ENCODE measurements at regions not wholly inside any gene's neighbourhood (a gene's known extent, or its start where the extent isn't known, plus 50 kb on each side); places are given as distances from the start of the nearest gene placed in this dataset.
"Not testable (repeated sequence)": the region's sequence is repeated elsewhere in the genome, so short reads cannot be mapped to it uniquely, and the experiment has no call there.

- Mint-ChIP-seq H3K36me3 (ENCODE audit: low read depth) (no peaks in the 10 kb centered on the region), H3K27me3 (no peaks in the 10 kb centered on the region), H3K4me3 (no peak overlapping the region), H3K27ac (no peak overlapping the region), H3K4me1 (no peaks in the 10 kb centered on the region), H3K9me3 (no peaks in the 10 kb centered on the region)
- no peak for DNase-seq
- intact Hi-C loops (cut with micrococcal nuclease): no loop called here
Observed at GRCh38 chr1:30371888-30372791, 351.2 kb downstream of the MATN1 start.

- peak; percentile 21 for DNase-seq
- intact Hi-C loops (cut with micrococcal nuclease): no loop called here
- no peaks in the 10 kb centered on the region for H3K4me1 Mint-ChIP-seq
- H3K27ac Mint-ChIP-seq: no peak overlapping the region
- no peaks in the 10 kb centered on the region for H3K27me3 Mint-ChIP-seq
- H3K9me3 Mint-ChIP-seq: no peaks in the 10 kb centered on the region
- H3K4me3 Mint-ChIP-seq: no peak overlapping the region
- no peaks in the 10 kb centered on the region for H3K36me3 Mint-ChIP-seq (ENCODE audit: low read depth)
Observed at GRCh38 chr1:30371179-30371788, 352.1 kb downstream of the MATN1 start.

GRCh38 chr1:30368651-30369240 is 354.6 kb downstream of the MATN1 start:
- no peak overlapping the region for H3K4me3 Mint-ChIP-seq
- H3K27me3 Mint-ChIP-seq: peaks cover 2% of the 10 kb centered on the region
- no peaks in the 10 kb centered on the region for H3K36me3 Mint-ChIP-seq (ENCODE audit: low read depth)
- intact Hi-C loops (cut with micrococcal nuclease): no loop called here
- H3K4me1 Mint-ChIP-seq: no peaks in the 10 kb centered on the region
- no peaks in the 10 kb centered on the region for H3K9me3 Mint-ChIP-seq
- no peak overlapping the region for H3K27ac Mint-ChIP-seq
- DNase-seq: no peak

- Mint-ChIP-seq H3K4me3 (no peak overlapping the region), H3K9me3 (no peaks in the 10 kb centered on the region), H3K27ac (no peak overlapping the region), H3K4me1 (no peaks in the 10 kb centered on the region), H3K36me3 (ENCODE audit: low read depth) (no peaks in the 10 kb centered on the region), H3K27me3 (peaks cover 2% of the 10 kb centered on the region)
- no peak for DNase-seq
- intact Hi-C loops (cut with micrococcal nuclease): no loop called here
Observed at GRCh38 chr1:30366911-30367310, 356.5 kb downstream of the MATN1 start.

GRCh38 chr1:30366199-30366598 is 357.2 kb downstream of the MATN1 start:
- Mint-ChIP-seq H3K9me3 (no peaks in the 10 kb centered on the region), H3K27me3 (peaks cover 2% of the 10 kb centered on the region), H3K4me3 (no peak overlapping the region), H3K27ac (no peak overlapping the region), H3K4me1 (no peaks in the 10 kb centered on the region), H3K36me3 (ENCODE audit: low read depth) (no peaks in the 10 kb centered on the region)
- intact Hi-C loops (cut with micrococcal nuclease): no loop called here
- no peak for DNase-seq

- H3K27ac Mint-ChIP-seq: no peak overlapping the region
- intact Hi-C loops (cut with micrococcal nuclease): no loop called here
- DNase-seq: no peak
Observed at GRCh38 chr1:30365596-30365995, 357.8 kb downstream of the MATN1 start.

GRCh38 chr1:30363031-30363430 is 360.4 kb downstream of the MATN1 start:
- intact Hi-C loops (cut with micrococcal nuclease): no loop called here
- H3K27ac Mint-ChIP-seq: no peak overlapping the region
- no peak for DNase-seq
- H3K27me3 Mint-ChIP-seq: peaks cover 2% of the 10 kb centered on the region
- H3K9me3 Mint-ChIP-seq: no peaks in the 10 kb centered on the region
- H3K4me1 Mint-ChIP-seq: no peaks in the 10 kb centered on the region
- H3K36me3 Mint-ChIP-seq (ENCODE audit: low read depth): no peaks in the 10 kb centered on the region
- no peak overlapping the region for H3K4me3 Mint-ChIP-seq

More at GRCh38 chr1:30365596-30365995, 357.8 kb downstream of the MATN1 start:
- no peaks in the 10 kb centered on the region for H3K9me3 Mint-ChIP-seq
- no peaks in the 10 kb centered on the region for H3K36me3 Mint-ChIP-seq (ENCODE audit: low read depth)
- H3K4me3 Mint-ChIP-seq: no peak overlapping the region
- H3K4me1 Mint-ChIP-seq: no peaks in the 10 kb centered on the region
- peaks cover 2% of the 10 kb centered on the region for H3K27me3 Mint-ChIP-seq

GRCh38 chr1:30362603-30362990 is 360.8 kb downstream of the MATN1 start:
- DNase-seq: no peak
- Mint-ChIP-seq H3K4me1 (no peaks in the 10 kb centered on the region), H3K36me3 (ENCODE audit: low read depth) (no peaks in the 10 kb centered on the region), H3K9me3 (no peaks in the 10 kb centered on the region), H3K4me3 (no peak overlapping the region), H3K27ac (no peak overlapping the region), H3K27me3 (peaks cover 2% of the 10 kb centered on the region)
- intact Hi-C loops (cut with micrococcal nuclease): no loop called here

GRCh38 chr1:30361890-30362602 is 361.3 kb downstream of the MATN1 start:
- H3K27ac Mint-ChIP-seq; intact Hi-C loops (cut with micrococcal nuclease); H3K36me3 Mint-ChIP-seq (ENCODE audit: low read depth); DNase-seq; H3K4me3 Mint-ChIP-seq; H3K9me3 Mint-ChIP-seq; H3K27me3 Mint-ChIP-seq; H3K4me1 Mint-ChIP-seq: not testable (repeated sequence)

GRCh38 chr1:30360753-30361152 is 362.6 kb downstream of the MATN1 start:
- no peak overlapping the region for H3K27ac Mint-ChIP-seq
- H3K4me3 Mint-ChIP-seq: no peak overlapping the region
- no peak for DNase-seq
- no peaks in the 10 kb centered on the region for H3K4me1 Mint-ChIP-seq
- no peaks in the 10 kb centered on the region for H3K36me3 Mint-ChIP-seq (ENCODE audit: low read depth)
- H3K27me3 Mint-ChIP-seq: peaks cover 2% of the 10 kb centered on the region
- H3K9me3 Mint-ChIP-seq: no peaks in the 10 kb centered on the region
- intact Hi-C loops (cut with micrococcal nuclease): no loop called here

- H3K27me3 Mint-ChIP-seq: peaks cover 2% of the 10 kb centered on the region
- no peak overlapping the region for H3K4me3 Mint-ChIP-seq
- no peaks in the 10 kb centered on the region for H3K9me3 Mint-ChIP-seq
- intact Hi-C loops (cut with micrococcal nuclease): no loop called here
- H3K36me3 Mint-ChIP-seq (ENCODE audit: low read depth): no peaks in the 10 kb centered on the region
- H3K27ac Mint-ChIP-seq: no peak overlapping the region
- no peak for DNase-seq
- H3K4me1 Mint-ChIP-seq: no peaks in the 10 kb centered on the region
Observed at GRCh38 chr1:30360281-30360680, 363.1 kb downstream of the MATN1 start.

- H3K9me3 Mint-ChIP-seq: no peaks in the 10 kb centered on the region
- H3K27me3 Mint-ChIP-seq: no peaks in the 10 kb centered on the region
- no peaks in the 10 kb centered on the region for H3K36me3 Mint-ChIP-seq (ENCODE audit: low read depth)
- intact Hi-C loops (cut with micrococcal nuclease): no loop called here
- H3K27ac Mint-ChIP-seq: no peak overlapping the region
- no peaks in the 10 kb centered on the region for H3K4me1 Mint-ChIP-seq
- DNase-seq: no peak
- H3K4me3 Mint-ChIP-seq: no peak overlapping the region
Observed at GRCh38 chr1:30359539-30360220, 363.7 kb downstream of the MATN1 start.

GRCh38 chr1:30358500-30358899 is 364.9 kb downstream of the MATN1 start:
- no peaks in the 10 kb centered on the region for H3K4me1 Mint-ChIP-seq
- no peak for DNase-seq
- no peak overlapping the region for H3K27ac Mint-ChIP-seq
- H3K36me3 Mint-ChIP-seq (ENCODE audit: low read depth): no peaks in the 10 kb centered on the region
- H3K27me3 Mint-ChIP-seq: peaks cover under 1% of the 10 kb centered on the region
- H3K9me3 Mint-ChIP-seq: no peaks in the 10 kb centered on the region
- intact Hi-C loops (cut with micrococcal nuclease): no loop called here
- no peak overlapping the region for H3K4me3 Mint-ChIP-seq

Data from activated CD4-positive, alpha-beta T cell treated with anti-CD3 and anti-CD28 coated beads, Interleukin-2, amount 10 ng/mL, durations not matched to agents 24 days and 14 days (primary cell).